Right forelimb (tissue), 1 donor: ENCODE measurements at regions not wholly inside any gene's neighbourhood (a gene's known extent, or its start where the extent isn't known, plus 50 kb on each side); places are given as distances from the start of the nearest gene placed in this dataset.

Source experiments
- DNase-seq: peaks from one replicate; pipeline ENCODE4 v3.0.0-alpha.2; 2018

- no peak for DNase-seq
These were observed 106.9 kb upstream of the PIRT start for GRCh38 chr17:10944819-10945218.

- no peak for DNase-seq
These were observed 99.0 kb upstream of the PIRT start for GRCh38 chr17:10936931-10937330.

GRCh38 chr17:10932938-10933337, 95.1 kb upstream of the PIRT start:
- DNase-seq, result no peak

GRCh38 chr17:10931133-10931532, 93.2 kb upstream of the PIRT start:
- no peak for DNase-seq

GRCh38 chr17:10927712-10928111, 89.8 kb upstream of the PIRT start:
- no peak for DNase-seq

- no peak for DNase-seq
These were observed 82.7 kb upstream of the PIRT start for GRCh38 chr17:10920558-10921108.

- no peak for DNase-seq
These were observed 69.5 kb upstream of the PIRT start for GRCh38 chr17:10907370-10907769.

GRCh38 chr17:10899281-10899680, 61.4 kb upstream of the PIRT start:
- no peak for DNase-seq

GRCh38 chr17:10894220-10894619, 56.3 kb upstream of the PIRT start:
- DNase-seq, result no peak

- no peak for DNase-seq
These were observed 51.0 kb upstream of the PIRT start for GRCh38 chr17:10888858-10889257.
